ENCODE measurements at regions not wholly inside any gene's neighbourhood (a gene's known extent, or its start where the extent isn't known, plus 50 kb on each side); places are given as distances from the start of the nearest gene placed in this dataset.
"Not testable (repeated sequence)": the region's sequence is repeated elsewhere in the genome, so short reads cannot be mapped to it uniquely, and the experiment has no call there.

- no peak for DNase-seq
Observed at GRCh38 chrX:85808217-85808616, 239.1 kb downstream of the CHM start.

GRCh38 chrX:85772391-85772790 lies 275.0 kb downstream of the CHM start:
- not testable (repeated sequence) for DNase-seq

GRCh38 chrX:85765651-85766050 lies 281.7 kb downstream of the CHM start:
- DNase-seq = no peak

GRCh38 chrX:85723025-85723424 lies 324.3 kb downstream of the CHM start:
- DNase-seq = not testable (repeated sequence)

- DNase-seq = not testable (repeated sequence)
Observed at GRCh38 chrX:85703233-85703632, 323.8 kb upstream of the POF1B start.

- DNase-seq = no peak
Observed at GRCh38 chrX:85698921-85699320, 319.5 kb upstream of the POF1B start.

- no peak for DNase-seq
Observed at GRCh38 chrX:85685843-85686242, 306.4 kb upstream of the POF1B start.

GRCh38 chrX:85666471-85666870 lies 287.0 kb upstream of the POF1B start:
- no peak for DNase-seq

- not testable (repeated sequence) for DNase-seq
Observed at GRCh38 chrX:85663970-85664369, 284.5 kb upstream of the POF1B start.

- DNase-seq = no peak
Observed at GRCh38 chrX:85630901-85631300, 251.4 kb upstream of the POF1B start.

- DNase-seq = peak; percentile 21
Observed at GRCh38 chrX:85627363-85627762, 247.9 kb upstream of the POF1B start.

GRCh38 chrX:85622635-85623034 lies 243.2 kb upstream of the POF1B start:
- DNase-seq = no peak

GRCh38 chrX:85620466-85620865 lies 241.0 kb upstream of the POF1B start:
- no peak for DNase-seq

- DNase-seq = no peak
Observed at GRCh38 chrX:85619962-85620361, 240.5 kb upstream of the POF1B start.

- peak; percentile 4 for DNase-seq
Observed at GRCh38 chrX:85611926-85612325, 232.5 kb upstream of the POF1B start.

GRCh38 chrX:85592980-85593379 lies 213.5 kb upstream of the POF1B start:
- DNase-seq = no peak

GRCh38 chrX:85591536-85591935 lies 212.1 kb upstream of the POF1B start:
- no peak for DNase-seq

GRCh38 chrX:85590638-85591037 lies 211.2 kb upstream of the POF1B start:
- DNase-seq = no peak

- peak; percentile 61 for DNase-seq
Observed at GRCh38 chrX:85573801-85574200, 194.3 kb upstream of the POF1B start.

GRCh38 chrX:85570496-85570895 lies 191.0 kb upstream of the POF1B start:
- peak; percentile 2 for DNase-seq

GRCh38 chrX:85569686-85570085 lies 190.2 kb upstream of the POF1B start:
- no peak for DNase-seq

- no peak for DNase-seq
Observed at GRCh38 chrX:85569096-85569495, 189.6 kb upstream of the POF1B start.

GRCh38 chrX:85561231-85561630 lies 181.8 kb upstream of the POF1B start:
- DNase-seq = no peak

GRCh38 chrX:85544609-85545008 lies 165.1 kb upstream of the POF1B start:
- DNase-seq = no peak

- DNase-seq = no peak
Observed at GRCh38 chrX:85543866-85544265, 164.4 kb upstream of the POF1B start.

GRCh38 chrX:85529141-85529540 lies 149.7 kb upstream of the POF1B start:
- DNase-seq = not testable (repeated sequence)

All from activated CD4-positive, alpha-beta T cell treated with anti-CD3 and anti-CD28 coated beads, Interleukin-10, Interleukin-2, amounts not matched to agents 100 ng/mL and 50 ng/mL, durations not matched to agents 16 hours and 8 hours (primary cell).